Fibroblast of mammary gland (primary cell): ENCODE measurements at regions not wholly inside any gene's neighbourhood (a gene's known extent, or its start where the extent isn't known, plus 50 kb on each side); places are given as distances from the start of the nearest gene placed in this dataset.

Source experiments
- DNase-seq: peaks from one replicate; pipeline ENCODE4 v3.0.0-alpha.2; 2010; ENCODE audit warnings: low read depth
- H3K4me3 ChIP-seq: 2 replicates; pipeline ENCODE4 v1.5.1; 2011; ENCODE audit warnings: low read depth, mild to moderate bottlenecking, low read length, moderate library complexity; ENCODE audit not compliant: control insufficient read depth
- CTCF ChIP-seq: conservative IDR thresholded peaks from 2 replicates; pipeline ENCODE4 v1.5.1; 2011; ENCODE audit warnings: low read depth, low read length, inconsistent platforms; ENCODE audit not compliant: control insufficient read depth, insufficient read depth

DNA sequence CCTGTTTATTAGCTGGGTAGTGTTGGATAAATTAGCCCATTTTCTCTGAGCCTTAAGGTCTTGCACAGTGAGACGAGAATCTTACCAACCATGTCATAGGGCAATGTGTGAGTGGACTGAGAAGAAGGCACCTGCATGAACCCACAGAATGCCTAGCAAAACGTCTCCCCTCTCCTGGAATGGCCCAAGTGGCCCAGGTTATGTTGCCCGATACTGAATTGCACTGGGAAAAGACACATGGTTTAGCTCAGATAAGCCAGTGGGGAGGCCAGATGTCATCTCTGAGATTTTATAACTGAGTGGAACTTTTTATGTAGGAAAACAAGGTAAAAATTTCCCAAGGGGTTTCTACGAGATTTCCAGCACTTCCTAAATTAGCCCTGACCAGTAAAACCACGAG, 104.7 kb upstream of the IKZF1 start:
- no peak overlapping the region for H3K4me3 ChIP-seq
- no peak for DNase-seq
- no peak for TF ChIP-seq CTCF

DNA sequence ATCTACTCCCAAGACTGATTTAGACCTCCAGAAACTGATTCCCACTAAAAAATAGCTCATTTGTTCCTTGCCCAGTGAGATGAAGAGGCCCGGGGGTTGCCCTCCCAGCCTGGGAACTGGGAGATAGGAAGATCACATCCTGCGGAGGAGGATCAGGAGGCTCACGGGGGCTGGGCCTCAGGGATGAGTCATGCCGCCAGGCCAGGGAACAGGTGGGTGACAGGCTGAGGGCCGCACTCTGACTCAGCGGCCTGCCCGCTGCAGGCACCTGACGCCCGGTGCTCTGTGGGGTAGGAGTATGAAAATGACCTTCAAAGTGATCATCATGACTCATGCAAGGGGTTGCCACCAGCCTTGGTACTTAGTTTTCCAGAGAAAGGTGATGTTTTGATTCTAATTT, 104.5 kb upstream of the ZPBP start:
- no peak for DNase-seq
- TF ChIP-seq CTCF, result no peak
- no peak overlapping the region for H3K4me3 ChIP-seq

DNA sequence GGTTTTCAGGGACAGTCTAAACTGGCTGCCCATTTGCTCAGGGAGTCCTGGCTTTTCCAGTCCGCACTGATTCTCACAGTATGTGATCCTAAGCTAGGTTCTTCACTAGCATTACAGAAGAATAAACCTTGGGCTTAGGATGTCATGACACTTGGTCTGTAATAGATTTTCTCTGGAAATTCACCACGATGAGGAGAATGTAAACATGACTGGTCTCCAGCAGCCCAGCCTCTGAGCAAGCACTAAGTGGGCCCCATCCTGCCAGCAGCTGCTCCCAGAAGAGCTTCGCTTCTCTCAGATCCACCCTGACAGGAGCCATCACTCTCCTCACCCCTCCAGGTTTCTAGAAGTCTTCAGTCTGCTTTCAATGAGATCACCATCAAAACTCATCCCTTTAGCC, 103.7 kb upstream of the ZPBP start:
- H3K4me3 ChIP-seq, result no peak overlapping the region
- no peak for TF ChIP-seq CTCF
- no peak for DNase-seq

DNA sequence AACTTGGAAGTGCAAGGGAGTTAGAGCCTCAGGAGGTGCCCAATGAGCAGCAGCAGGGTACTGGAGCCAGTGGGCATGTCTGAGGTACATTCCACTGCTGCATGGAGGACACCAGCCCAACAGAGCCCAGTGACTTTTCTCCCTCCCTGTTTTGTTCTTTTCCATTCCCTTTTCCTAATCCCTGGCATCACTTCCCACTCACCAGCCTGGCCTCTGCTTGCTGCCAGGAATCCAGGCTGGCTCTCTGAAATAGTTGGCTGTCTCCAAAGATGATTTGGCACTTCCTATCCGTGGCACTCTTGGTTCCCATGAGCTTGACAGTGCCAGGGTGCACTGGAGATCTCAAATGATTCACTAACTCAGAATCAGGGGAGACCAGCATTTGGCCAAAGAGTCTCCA, 97.7 kb upstream of the ZPBP start:
- no peak for DNase-seq
- no peak overlapping the region for H3K4me3 ChIP-seq
- TF ChIP-seq CTCF, result no peak

- TF ChIP-seq CTCF, result no peak
- no peak overlapping the region for H3K4me3 ChIP-seq
- DNase-seq, result no peak
Measured at GRCh38 chr7:50189371-50189770, 96.3 kb upstream of the ZPBP start.

GRCh38 chr7:50185951-50186682, 93.1 kb upstream of the ZPBP start:
- no peak for TF ChIP-seq CTCF
- no peak overlapping the region for H3K4me3 ChIP-seq
- no peak for DNase-seq

GRCh38 chr7:50185208-50185607, 92.2 kb upstream of the ZPBP start:
- no peak overlapping the region for H3K4me3 ChIP-seq
- no peak for DNase-seq
- TF ChIP-seq CTCF, result no peak
